ENCODE measurements at regions not wholly inside any gene's neighbourhood (a gene's known extent, or its start where the extent isn't known, plus 50 kb on each side); places are given as distances from the start of the nearest gene placed in this dataset.
"Not testable (repeated sequence)": the region's sequence is repeated elsewhere in the genome, so short reads cannot be mapped to it uniquely, and the experiment has no call there.

DNA sequence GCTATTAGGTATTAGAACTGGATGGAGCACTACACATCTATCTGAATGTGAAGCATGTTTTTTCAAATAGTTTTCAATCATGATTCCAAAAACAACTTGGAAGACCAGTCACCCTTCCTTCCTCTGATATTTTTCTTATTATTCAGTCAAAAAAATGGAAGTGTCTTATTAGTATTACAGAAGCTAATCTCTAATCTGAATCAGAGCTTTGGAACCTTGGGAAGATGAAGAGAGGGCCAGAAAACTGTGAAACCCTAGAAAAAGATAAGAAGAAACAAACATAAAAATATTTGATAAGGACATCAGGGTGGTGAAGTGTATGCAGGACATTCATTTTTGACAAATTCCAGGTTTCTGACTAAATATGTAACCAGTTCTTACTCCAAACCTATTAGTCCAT, 166.3 kb upstream of the PRSS16 start:
- intact Hi-C loops (cut with DNase I): no loop called here
- DNase-seq: no peak

- intact Hi-C loops (cut with DNase I): no loop called here
These were observed 165.6 kb upstream of the PRSS16 start for GRCh38 chr6:27081931-27082330.

DNA sequence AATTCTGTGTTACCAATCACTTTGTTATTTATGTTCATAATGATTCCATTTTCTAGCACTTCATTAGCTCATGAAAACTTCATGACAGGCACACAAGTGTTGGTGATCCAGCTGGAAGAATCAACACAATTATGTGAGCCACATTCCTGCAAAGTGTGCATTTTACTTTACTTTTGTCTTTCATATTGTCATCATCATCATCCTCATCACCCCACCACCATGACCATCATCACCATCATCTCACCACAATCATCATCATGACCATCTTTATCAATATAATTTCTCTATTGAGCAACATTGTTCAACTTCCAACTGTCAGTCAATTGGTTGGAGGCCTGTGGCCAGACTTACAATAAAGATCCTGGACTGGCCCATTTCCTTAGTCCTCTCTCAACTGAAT, 159.4 kb upstream of the PRSS16 start:
- intact Hi-C loops (cut with DNase I): no loop called here
- DNase-seq: no peak

More at GRCh38 chr6:27081931-27082330, 165.6 kb upstream of the PRSS16 start:
- DNase-seq: no peak

DNA sequence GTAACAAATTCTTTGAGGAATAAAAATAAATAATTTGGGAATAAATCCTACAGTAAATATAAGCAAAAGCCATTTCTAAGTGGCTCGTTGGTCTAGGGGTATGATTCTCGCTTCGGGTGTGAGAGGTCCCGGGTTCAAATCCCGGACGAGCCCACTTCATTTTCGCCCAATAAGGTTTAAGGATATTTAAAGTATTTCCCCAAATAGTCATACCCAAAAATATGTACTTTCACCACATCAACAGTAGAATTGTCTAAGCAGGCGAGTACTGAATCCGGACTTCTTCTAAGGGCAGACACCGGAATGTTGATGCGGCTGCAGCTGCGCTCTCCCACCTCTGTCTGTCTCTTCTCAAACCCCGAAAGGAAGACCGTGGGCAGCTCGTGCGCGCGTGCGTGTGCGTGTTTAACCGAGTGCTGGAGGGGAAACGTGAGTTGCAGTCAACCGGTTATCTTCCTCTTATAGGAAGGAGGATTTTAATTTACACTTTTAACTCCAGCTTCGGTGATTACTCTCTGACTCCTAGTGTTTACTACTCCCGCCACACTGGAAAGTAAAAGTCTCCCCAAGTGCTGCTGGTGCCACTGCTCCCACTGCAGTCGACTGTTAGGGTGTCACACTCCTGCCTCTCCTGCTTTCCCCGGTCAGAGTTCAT, 155.7 kb upstream of the PRSS16 start:
- DNase-seq: peak in 15 of 42 donors; percentile 3 to 42 (median 17)
- intact Hi-C loops (cut with DNase I): no loop called here

DNA sequence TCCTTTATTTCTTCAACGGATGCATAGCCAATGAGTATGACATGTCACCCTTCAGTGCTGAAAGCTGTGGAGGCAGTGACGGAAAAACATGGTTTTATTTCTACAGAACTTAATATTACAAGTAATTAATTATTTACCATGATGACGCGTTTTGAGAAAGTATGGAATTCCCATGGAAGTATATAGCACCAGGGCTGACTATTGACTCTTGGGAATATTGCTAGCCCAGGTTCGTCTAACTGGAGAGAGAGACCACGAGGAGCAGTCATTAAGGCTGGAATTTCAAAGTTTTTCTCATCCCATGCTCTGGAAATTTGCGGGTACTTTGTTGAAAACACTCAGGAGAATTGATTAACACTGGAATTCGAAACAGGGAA, 155.2 kb upstream of the PRSS16 start:
- no peak for DNase-seq
- intact Hi-C loops (cut with DNase I): no loop called here

DNA sequence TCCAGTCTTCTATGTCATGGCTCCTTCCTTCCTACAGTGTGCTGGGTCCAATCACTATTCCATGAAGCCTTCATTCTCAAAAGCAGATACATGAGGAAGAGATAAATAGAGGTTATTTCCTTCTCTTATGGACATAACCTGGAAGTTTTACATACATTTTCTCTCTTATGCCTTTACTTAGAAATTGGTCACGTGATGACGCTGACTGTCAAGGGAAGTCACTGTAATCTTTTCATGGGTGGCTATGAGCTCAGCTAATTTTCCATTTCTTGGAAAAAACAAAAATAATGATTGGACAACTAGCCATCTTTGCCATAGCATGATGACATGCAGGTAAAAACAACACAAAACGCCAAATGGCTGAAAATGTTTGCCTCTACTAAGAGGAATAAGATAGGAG, 151.6 kb upstream of the PRSS16 start:
- no peak for DNase-seq
- intact Hi-C loops (cut with DNase I): no loop called here

- intact Hi-C loops (cut with DNase I): no loop called here
- peak in 10 of 42 donors; percentile 4 to 55 (median 15) for DNase-seq
These were observed 150.5 kb upstream of the PRSS16 start for GRCh38 chr6:27096834-27097511.

DNA sequence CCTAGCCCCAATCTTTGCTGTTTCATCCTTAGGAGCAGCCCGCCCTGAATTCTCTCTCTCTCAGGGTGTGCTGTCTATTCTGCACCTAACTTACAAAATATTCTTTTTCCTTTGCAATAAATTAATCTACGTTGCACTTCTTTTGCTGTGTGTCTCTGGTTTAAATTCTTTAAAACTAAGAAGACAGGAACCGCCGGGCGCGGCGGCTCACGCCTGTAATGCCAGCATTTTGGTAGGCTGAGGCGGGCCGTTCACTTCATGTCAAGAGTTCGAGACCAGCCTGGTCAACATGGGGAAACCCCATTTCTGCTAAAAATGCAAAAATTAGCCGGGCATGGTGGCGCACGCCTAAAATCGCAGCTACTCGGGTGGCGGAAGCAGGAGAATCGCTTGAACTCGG, 148.5 kb upstream of the PRSS16 start:
- DNase-seq: no peak
- intact Hi-C loops (cut with DNase I): no loop called here

DNA sequence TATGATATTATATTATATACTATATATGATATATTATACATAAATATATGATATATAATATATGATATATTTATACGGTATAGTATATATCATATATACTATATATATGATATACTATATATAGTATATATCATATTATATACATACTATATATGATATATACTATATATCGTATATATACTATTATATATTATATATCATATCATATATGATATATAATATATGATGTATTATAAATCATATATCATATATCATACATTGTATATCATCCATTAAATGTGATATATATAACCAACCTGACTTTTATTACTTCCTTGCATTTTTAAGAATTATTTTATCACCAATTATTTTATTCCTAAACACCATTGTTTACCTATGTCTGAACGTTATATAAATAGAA, 146.6 kb upstream of the PRSS16 start:
- no peak for DNase-seq
- intact Hi-C loops (cut with DNase I): no loop called here

DNA sequence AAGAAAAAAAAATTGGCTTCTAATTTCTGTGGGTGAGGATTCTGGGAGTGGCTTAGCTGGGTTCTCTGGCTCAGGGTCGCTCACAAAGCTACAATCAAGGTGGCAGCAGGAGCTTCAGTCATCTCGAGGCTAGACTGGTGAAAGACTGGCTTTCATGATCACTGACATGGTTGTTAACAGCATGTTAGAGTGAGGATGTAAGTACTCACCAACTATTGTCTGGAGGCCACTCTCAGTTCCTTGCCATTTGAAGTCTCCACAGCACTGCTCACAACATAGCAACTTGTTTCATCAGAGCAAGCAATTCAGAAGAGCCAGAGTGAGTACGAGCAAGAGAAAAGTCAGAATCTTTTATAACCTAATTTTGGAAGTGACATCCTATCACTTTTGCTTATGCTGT, 145.7 kb upstream of the PRSS16 start:
- intact Hi-C loops (cut with DNase I): no loop called here
- DNase-seq: no peak

DNA sequence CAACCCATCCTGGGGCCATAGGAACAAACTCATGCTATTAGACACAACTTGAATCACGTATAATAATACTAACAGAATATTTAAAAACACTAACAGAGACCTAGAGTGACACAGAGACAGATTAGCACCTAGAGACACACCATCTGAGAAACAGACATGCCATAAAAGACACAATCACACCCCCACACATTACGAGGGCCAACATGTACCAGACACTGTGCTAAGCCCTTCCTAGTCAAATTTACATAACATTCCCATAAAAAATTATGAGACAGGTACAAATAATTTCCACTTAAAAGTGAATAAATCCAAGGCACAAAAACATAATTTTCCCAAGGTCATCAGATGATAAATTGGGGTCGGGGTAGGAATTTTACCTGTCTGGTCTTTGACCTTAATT, 141.1 kb upstream of the PRSS16 start:
- DNase-seq: no peak
- intact Hi-C loops (cut with DNase I): no loop called here

- intact Hi-C loops (cut with DNase I): no loop called here
- no peak for DNase-seq
These were observed 135.8 kb upstream of the PRSS16 start for GRCh38 chr6:27111743-27112142.

- intact Hi-C loops (cut with DNase I): no loop called here
- no peak for DNase-seq
These were observed 134.5 kb upstream of the PRSS16 start for GRCh38 chr6:27112974-27113373.

DNA sequence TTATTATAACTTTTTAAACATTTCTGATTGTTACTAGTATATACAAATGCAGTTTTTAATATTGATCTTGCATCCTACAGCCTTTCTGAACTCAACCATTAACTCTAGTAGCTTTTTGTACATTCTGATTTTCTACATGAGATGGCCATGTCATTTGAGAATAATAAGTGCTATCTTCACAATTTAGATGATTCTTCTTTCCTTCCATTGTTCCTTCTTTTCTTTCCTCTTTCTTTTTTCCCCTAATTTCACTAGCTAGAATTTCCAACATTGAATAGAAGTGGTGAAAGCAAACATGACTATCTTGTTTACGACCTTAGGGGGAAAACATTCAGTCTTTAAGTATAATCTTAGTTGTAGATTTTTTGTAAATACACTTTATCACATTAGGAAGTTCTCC, 128.2 kb upstream of the PRSS16 start:
- DNase-seq: no peak

DNA sequence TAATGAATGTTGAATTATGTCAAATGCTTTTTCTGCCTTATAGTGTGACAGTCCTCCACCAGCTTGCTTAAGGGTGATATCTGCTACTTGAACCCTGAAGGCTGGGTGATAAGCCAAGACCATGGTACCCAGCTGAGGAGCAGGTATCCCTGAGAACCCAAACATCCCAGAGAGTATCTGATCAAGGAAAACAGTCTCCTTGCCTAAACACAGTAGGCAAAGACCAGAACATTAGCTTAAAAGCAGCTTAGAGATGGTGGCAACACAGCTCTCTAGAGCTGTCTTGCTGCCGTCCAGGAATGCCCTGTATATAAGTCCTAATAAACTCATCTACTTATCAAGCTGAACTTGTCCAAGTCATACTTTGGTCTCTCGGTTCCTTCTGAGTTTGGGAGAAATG, 127.7 kb upstream of the PRSS16 start:
- DNase-seq: no peak
- intact Hi-C loops (cut with DNase I): no loop called here

More for the DNA sequence above, 128.2 kb upstream of the PRSS16 start:
- intact Hi-C loops (cut with DNase I): no loop called here

- intact Hi-C loops (cut with DNase I): no loop called here
- DNase-seq: no peak
These were observed 125.9 kb upstream of the PRSS16 start for GRCh38 chr6:27121640-27122039.

DNA sequence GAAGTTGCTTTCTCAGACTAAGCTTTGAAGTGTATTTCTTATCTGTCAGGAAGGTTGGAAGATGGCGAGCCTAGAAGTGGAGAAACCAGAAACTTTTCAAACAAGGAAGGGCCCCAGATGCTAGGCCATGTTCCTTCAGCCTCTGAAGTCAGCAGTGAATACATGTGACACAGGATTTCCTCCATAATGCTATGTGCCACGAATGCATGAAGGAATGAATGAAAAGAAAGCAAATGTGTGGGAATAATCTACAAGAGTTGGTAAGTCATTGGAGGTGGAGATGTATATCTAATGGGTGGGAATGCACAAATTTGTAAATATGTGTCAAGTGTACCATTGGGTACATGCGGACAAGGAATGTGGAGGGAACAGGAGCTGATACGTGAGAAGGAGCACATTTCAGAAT, 123.2 kb upstream of the PRSS16 start:
- no peak for DNase-seq
- intact Hi-C loops (cut with DNase I): no loop called here

DNA sequence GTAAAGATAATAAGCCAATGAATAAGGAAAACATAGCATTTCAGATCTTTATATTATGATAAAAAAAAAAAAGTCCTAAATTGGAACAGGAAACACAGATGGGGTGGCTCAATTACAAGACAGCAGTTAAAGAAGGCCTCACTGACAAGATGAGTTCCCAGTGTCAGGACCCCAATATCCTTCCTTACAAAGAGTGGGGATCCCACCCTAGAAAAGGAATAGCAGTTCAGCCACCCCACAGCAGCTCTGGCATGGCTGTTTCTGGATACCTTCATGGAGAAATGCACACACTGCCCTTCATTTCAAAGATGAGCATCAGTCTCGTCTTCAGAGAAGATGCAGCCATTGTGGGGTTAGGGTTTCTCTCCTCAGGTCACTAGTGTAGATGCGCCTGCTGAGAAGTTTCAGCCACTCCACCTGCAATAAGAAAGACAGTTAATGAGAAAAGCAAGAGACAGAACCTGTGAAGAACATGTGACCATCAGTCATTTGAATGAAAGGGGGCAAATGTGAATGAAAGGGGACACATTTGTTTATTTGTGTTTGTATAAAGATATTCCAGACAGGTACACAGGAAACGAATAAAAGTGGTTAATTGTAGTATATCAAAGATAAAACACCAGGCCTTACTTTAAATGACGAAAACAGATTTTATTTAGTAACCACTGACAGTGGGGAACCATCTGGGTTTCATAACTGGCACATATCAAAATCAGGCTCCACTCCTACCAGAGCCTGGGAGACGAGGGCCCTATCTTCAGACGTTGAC, 121.3 kb upstream of the PRSS16 start:
- intact Hi-C loops (cut with DNase I): no loop called here
- DNase-seq: no peak

DNA sequence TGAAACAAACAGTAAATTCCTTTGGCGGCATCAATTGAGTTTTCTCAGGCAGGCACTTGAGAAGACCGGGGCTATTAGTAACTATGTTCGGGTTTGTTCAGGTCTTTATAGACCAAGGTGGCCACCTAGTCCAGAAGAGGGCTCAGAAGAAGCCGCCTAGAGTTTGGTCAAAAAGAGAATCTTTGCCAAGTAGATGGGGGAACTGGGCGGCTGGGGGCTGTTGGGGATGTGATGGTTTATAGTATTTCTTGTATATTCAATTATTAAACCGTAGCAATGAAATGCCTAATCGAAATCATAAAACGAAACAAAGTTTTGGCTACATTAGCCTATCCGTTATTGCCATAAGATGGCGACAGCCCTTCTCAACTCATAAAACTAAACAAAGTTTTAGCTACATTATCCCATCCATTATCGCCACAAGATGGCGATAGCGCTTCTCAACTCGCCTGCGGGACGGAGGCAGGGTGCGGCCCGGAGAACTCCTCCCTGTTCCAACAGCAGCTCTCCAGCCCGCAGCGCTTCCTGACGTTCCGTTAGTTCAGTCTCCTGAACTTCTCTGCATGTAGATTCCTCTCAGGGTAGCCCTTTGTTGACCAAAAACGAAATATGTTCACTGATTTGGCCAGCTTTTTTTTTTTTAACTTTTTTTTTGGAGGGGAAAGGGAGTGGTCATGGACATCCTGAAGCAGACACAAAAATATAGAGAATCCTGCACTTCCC, 120.5 kb upstream of the PRSS16 start:
- peak; percentile 59 to 92 (median 77) for DNase-seq
- intact Hi-C loops (cut with DNase I): no loop called here

DNA sequence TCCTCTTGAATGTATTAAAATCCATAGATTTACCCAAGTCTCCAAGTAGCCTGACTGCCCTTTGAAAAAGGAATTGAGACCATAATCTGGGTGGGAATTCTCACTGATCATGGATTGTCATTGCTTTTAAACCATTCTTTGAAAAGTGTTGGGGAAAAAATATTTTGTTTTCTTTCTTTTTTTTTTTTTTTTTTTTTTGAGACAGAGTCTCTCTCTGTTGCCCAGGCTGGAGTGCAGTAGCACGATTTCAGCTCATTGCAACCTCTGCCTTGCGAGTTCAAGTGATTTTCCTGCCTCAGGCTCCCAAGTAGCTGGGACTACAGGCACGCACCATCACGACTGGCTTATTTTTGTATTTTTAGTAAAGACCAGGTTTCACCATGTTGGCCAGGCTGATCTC, 119.6 kb upstream of the PRSS16 start:
- DNase-seq; intact Hi-C loops (cut with DNase I): not testable (repeated sequence)

All from head of caudate nucleus (tissue), 42 donors.